ENCODE measurements at regions not wholly inside any gene's neighbourhood (a gene's known extent, or its start where the extent isn't known, plus 50 kb on each side); places are given as distances from the start of the nearest gene placed in this dataset.

GRCh38 chr16:50457979-50458491 is 89.2 kb upstream of the BRD7 start:
- H3K4me3 Mint-ChIP-seq (ENCODE audit: unreplicated experiment): no peak overlapping the region
- peaks cover 5% of the 10 kb centered on the region for H3K27me3 Mint-ChIP-seq (ENCODE audit: unreplicated experiment)
- no peak for TF ChIP-seq CTCF (IDR thresholded peaks at IDR 0.05; ENCODE audit: unreplicated experiment)
- H3K4me1 Mint-ChIP-seq (ENCODE audit: unreplicated experiment): peaks cover 2% of the 10 kb centered on the region
- no peaks in the 10 kb centered on the region for H3K9me3 Mint-ChIP-seq (ENCODE audit: unreplicated experiment)
- no peak overlapping the region for H3K27ac Mint-ChIP-seq (ENCODE audit: unreplicated experiment)
- DNase-seq (ENCODE audit: low spot score): no peak
- no peaks in the 10 kb centered on the region for H3K36me3 Mint-ChIP-seq (ENCODE audit: low read depth, unreplicated experiment)

GRCh38 chr16:50457423-50457822 is 88.6 kb upstream of the BRD7 start:
- H3K27me3 Mint-ChIP-seq (ENCODE audit: unreplicated experiment): no peaks in the 10 kb centered on the region

GRCh38 chr16:50455288-50455845 is 86.6 kb upstream of the BRD7 start:
- TF ChIP-seq CTCF (IDR thresholded peaks at IDR 0.05; ENCODE audit: unreplicated experiment): no peak
- Mint-ChIP-seq H3K27me3 (ENCODE audit: unreplicated experiment) (peaks cover 1% of the 10 kb centered on the region), H3K9me3 (ENCODE audit: unreplicated experiment) (no peaks in the 10 kb centered on the region), H3K4me1 (ENCODE audit: unreplicated experiment) (no peaks in the 10 kb centered on the region), H3K36me3 (ENCODE audit: low read depth, unreplicated experiment) (no peaks in the 10 kb centered on the region), H3K27ac (ENCODE audit: unreplicated experiment) (no peak overlapping the region), H3K4me3 (ENCODE audit: unreplicated experiment) (no peak overlapping the region)
- DNase-seq (ENCODE audit: low spot score): no peak

More at GRCh38 chr16:50457423-50457822, 88.6 kb upstream of the BRD7 start:
- Mint-ChIP-seq H3K4me1 (ENCODE audit: unreplicated experiment) (no peaks in the 10 kb centered on the region), H3K9me3 (ENCODE audit: unreplicated experiment) (no peaks in the 10 kb centered on the region), H3K36me3 (ENCODE audit: low read depth, unreplicated experiment) (no peaks in the 10 kb centered on the region), H3K27ac (ENCODE audit: unreplicated experiment) (no peak overlapping the region), H3K4me3 (ENCODE audit: unreplicated experiment) (no peak overlapping the region)
- no peak for TF ChIP-seq CTCF (IDR thresholded peaks at IDR 0.05; ENCODE audit: unreplicated experiment)
- DNase-seq (ENCODE audit: low spot score): no peak

GRCh38 chr16:50453446-50453845 is 84.7 kb upstream of the BRD7 start:
- no peaks in the 10 kb centered on the region for H3K9me3 Mint-ChIP-seq (ENCODE audit: unreplicated experiment)
- H3K27me3 Mint-ChIP-seq (ENCODE audit: unreplicated experiment): peaks cover 3% of the 10 kb centered on the region
- no peak overlapping the region for H3K27ac Mint-ChIP-seq (ENCODE audit: unreplicated experiment)
- DNase-seq (ENCODE audit: low spot score): no peak
- no peak for TF ChIP-seq CTCF (IDR thresholded peaks at IDR 0.05; ENCODE audit: unreplicated experiment)
- no peaks in the 10 kb centered on the region for H3K36me3 Mint-ChIP-seq (ENCODE audit: low read depth, unreplicated experiment)
- H3K4me1 Mint-ChIP-seq (ENCODE audit: unreplicated experiment): no peaks in the 10 kb centered on the region
- no peak overlapping the region for H3K4me3 Mint-ChIP-seq (ENCODE audit: unreplicated experiment)

GRCh38 chr16:50451951-50452508 is 83.2 kb upstream of the BRD7 start:
- H3K4me3 Mint-ChIP-seq (ENCODE audit: unreplicated experiment): no peak overlapping the region
- H3K9me3 Mint-ChIP-seq (ENCODE audit: unreplicated experiment): no peaks in the 10 kb centered on the region
- H3K4me1 Mint-ChIP-seq (ENCODE audit: unreplicated experiment): no peaks in the 10 kb centered on the region
- TF ChIP-seq CTCF (IDR thresholded peaks at IDR 0.05; ENCODE audit: unreplicated experiment): no peak
- no peaks in the 10 kb centered on the region for H3K36me3 Mint-ChIP-seq (ENCODE audit: low read depth, unreplicated experiment)
- no peak overlapping the region for H3K27ac Mint-ChIP-seq (ENCODE audit: unreplicated experiment)
- no peak for DNase-seq (ENCODE audit: low spot score)
- peaks cover 5% of the 10 kb centered on the region for H3K27me3 Mint-ChIP-seq (ENCODE audit: unreplicated experiment)
